ENCODE measurements at regions not wholly inside any gene's neighbourhood (a gene's known extent, or its start where the extent isn't known, plus 50 kb on each side); places are given as distances from the start of the nearest gene placed in this dataset.

- H3K4me3 ChIP-seq (ENCODE audit: low read depth, low read length): no peak overlapping the region
- DNase-seq: no peak
- no peaks in the 10 kb centered on the region for H3K36me3 ChIP-seq
- H3K27me3 ChIP-seq: no peaks in the 10 kb centered on the region
- TF ChIP-seq CTCF (IDR thresholded peaks at IDR 0.05; ENCODE audit: low read depth, low read length): no peak
- H3K4me1 ChIP-seq: no peaks in the 10 kb centered on the region
- no peaks in the 10 kb centered on the region for H3K9me3 ChIP-seq
These were observed 198.9 kb upstream of the RBBP8 start for GRCh38 chr18:22734105-22734661.

DNA sequence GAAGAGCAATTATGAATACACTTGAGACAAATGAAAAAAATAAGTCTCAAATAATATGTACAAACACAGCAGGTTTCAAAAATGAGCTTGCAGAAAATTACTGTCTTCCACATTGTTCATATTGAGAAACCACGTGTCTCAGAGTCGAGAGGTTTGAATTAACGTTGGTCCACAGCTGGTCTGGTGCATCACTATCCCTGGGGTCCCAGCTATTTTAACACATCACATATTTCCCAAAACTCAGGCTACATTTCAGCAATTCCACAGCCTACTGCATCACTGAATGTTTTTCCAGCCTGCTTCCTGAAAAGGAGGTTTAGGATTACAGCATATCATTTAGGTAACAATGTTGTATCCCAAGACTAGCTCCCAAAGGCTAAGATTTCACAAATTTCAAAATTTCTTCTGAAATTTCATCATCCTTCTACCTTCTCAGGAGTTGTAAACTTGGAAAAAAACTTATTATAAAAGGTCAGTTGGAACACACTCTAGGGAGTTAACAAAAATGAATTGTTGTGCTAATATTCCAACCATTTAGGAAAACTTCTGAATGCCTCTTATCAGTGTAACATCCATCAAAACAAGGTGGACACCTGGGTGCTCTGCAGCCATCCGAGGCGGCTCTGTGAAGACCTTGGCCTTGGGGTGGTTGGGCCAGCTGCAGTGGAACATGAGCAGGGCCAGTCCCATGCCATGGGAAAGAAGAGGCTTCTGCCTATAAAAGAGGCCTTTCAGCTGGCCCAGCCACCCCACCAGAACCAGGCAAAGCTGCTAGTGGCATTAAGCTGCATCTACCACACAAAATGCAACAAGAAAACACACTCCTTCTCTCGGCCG lies 198.1 kb upstream of the RBBP8 start:
- Histone ChIP-seq H3K36me3 (no peaks in the 10 kb centered on the region), H3K4me3 (ENCODE audit: low read depth, low read length) (no peak overlapping the region), H3K9me3 (no peaks in the 10 kb centered on the region), H3K27me3 (no peaks in the 10 kb centered on the region), H3K4me1 (no peaks in the 10 kb centered on the region)
- DNase-seq: no peak
- TF ChIP-seq CTCF (IDR thresholded peaks at IDR 0.05; ENCODE audit: low read depth, low read length): no peak

DNA sequence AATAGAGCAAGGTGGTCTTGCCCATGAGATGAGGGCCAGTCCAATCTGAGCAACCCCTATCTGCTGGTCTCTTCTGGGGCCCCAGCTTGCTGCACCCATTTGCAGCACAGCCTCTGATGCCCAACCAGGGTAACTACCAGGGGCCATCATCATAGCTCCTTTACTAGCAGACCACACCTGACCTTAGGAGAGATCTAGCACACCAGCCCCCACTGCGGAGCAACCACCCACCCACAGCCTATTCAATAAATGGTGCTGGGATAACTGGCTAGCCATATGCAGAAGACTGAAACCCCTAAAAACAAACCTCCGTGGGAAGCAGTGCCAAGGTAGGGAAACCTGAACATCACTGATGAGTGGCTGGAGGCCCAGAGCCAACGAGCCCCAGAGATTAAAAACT lies 196.1 kb upstream of the RBBP8 start:
- no peak for DNase-seq
- TF ChIP-seq CTCF (IDR thresholded peaks at IDR 0.05; ENCODE audit: low read depth, low read length): no peak

GRCh38 chr18:22739061-22739642 lies 194.0 kb upstream of the RBBP8 start:
- DNase-seq: no peak
- Histone ChIP-seq H3K27me3 (no peaks in the 10 kb centered on the region), H3K4me1 (no peaks in the 10 kb centered on the region), H3K4me3 (ENCODE audit: low read depth, low read length) (no peak overlapping the region), H3K9me3 (no peaks in the 10 kb centered on the region), H3K36me3 (no peaks in the 10 kb centered on the region)
- no peak for TF ChIP-seq CTCF (IDR thresholded peaks at IDR 0.05; ENCODE audit: low read depth, low read length)

More for the DNA sequence above, 196.1 kb upstream of the RBBP8 start:
- H3K27me3 ChIP-seq: no peaks in the 10 kb centered on the region
- H3K4me3 ChIP-seq (ENCODE audit: low read depth, low read length): no peak overlapping the region
- no peaks in the 10 kb centered on the region for H3K36me3 ChIP-seq
- H3K9me3 ChIP-seq: no peaks in the 10 kb centered on the region
- H3K4me1 ChIP-seq: no peaks in the 10 kb centered on the region

- DNase-seq: no peak
- TF ChIP-seq CTCF (IDR thresholded peaks at IDR 0.05; ENCODE audit: low read depth, low read length): no peak
- no peaks in the 10 kb centered on the region for H3K36me3 ChIP-seq
- no peaks in the 10 kb centered on the region for H3K9me3 ChIP-seq
- no peaks in the 10 kb centered on the region for H3K27me3 ChIP-seq
- no peak overlapping the region for H3K4me3 ChIP-seq (ENCODE audit: low read depth, low read length)
- no peaks in the 10 kb centered on the region for H3K4me1 ChIP-seq
These were observed 193.3 kb upstream of the RBBP8 start for GRCh38 chr18:22739789-22740188.

DNA sequence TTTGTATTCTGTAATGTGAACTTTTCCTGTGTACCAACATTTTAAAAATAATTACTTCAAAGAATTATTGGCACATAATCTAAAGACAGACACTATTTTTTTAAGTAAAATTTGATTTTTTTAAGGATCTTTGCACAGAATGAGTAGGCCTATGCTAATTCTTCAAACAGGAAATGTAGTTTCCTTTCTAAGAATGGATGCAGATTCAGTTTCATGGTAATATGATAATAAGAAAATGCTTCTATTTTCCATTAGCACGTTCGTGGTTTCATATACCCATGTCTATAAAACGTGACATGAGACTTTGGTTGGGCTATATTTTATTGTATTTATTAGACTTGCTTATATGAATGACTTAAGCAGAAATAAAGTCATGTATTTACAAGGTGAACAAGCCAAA lies 191.8 kb upstream of the RBBP8 start:
- Histone ChIP-seq H3K4me3 (ENCODE audit: low read depth, low read length) (no peak overlapping the region), H3K36me3 (no peaks in the 10 kb centered on the region), H3K9me3 (no peaks in the 10 kb centered on the region), H3K27me3 (no peaks in the 10 kb centered on the region), H3K4me1 (no peaks in the 10 kb centered on the region)
- no peak for TF ChIP-seq CTCF (IDR thresholded peaks at IDR 0.05; ENCODE audit: low read depth, low read length)
- DNase-seq: no peak

All from BE2C (cell line).